GM12878 (cell line): ENCODE measurements at regions not wholly inside any gene's neighbourhood (a gene's known extent, or its start where the extent isn't known, plus 50 kb on each side); places are given as distances from the start of the nearest gene placed in this dataset.

Experiments used
- ATAC-seq: fragments of 200-7000 bp; cut with Tn5 transposase; 3 replicates; pipeline ENCODE4 v1.9.1; 2020; ENCODE audit warnings: mild to moderate bottlenecking, moderate library complexity
- BruUV-seq: library from RNA; stranded (reverse); fragments of 400-500 nt; replicated peaks from 2 replicates; lab custom pipeline; 2021; lab: Mats Ljungman, UMichigan
- CTCF ChIA-PET: fragments of 300-600 bp; sonication (Branson Sonifier 250); formaldehyde crosslinking; extraction: SDS; loops from one replicate; lab custom pipeline; 2021; ENCODE audit warnings: inconsistent platforms; lab: Yijun Ruan, JAX
- POLR2A ChIA-PET: fragments of 350-600 bp; formaldehyde crosslinking; extraction: SDS; loops from one replicate; lab custom pipeline; 2021; ENCODE audit warnings: inconsistent platforms; lab: Charles Lee
- RAD21 ChIA-PET: fragments of 300-600 bp; sonication (Branson Sonifier 250); formaldehyde crosslinking; loops from one replicate; lab custom pipeline; 2023; ENCODE audit warnings: antibody characterized with exemption; ENCODE audit not compliant: unreplicated experiment; lab: Charles Lee
- SMC1A ChIA-PET: fragments of 300-600 bp; sonication (Branson Sonifier 250); formaldehyde crosslinking; loops from one replicate; lab custom pipeline; 2023; ENCODE audit not compliant: unreplicated experiment, uncharacterized antibody; lab: Charles Lee
- DNase-seq: peaks from one replicate; pipeline ENCODE4 v3.0.0-alpha.2; 2011; ENCODE audit warnings: low read depth, low spot score
- FAIRE-seq: peaks from 3 replicates; lab custom pipeline; 2011; peaks lifted over from hg19 to GRCh38; lab: Jason Lieb, UNC
- H2AFZ ChIP-seq: 2 replicates; pipeline ENCODE4 v1.6.0; 2011; ENCODE audit warnings: low read depth, low read length, control low read depth; ENCODE audit not compliant: control insufficient read depth
- H3K27ac ChIP-seq: 2 replicates; pipeline ENCODE4 v1.5.1; 2011; ENCODE audit warnings: control low read depth; ENCODE audit not compliant: control insufficient read depth, insufficient read depth
- H3K27me3 ChIP-seq, 2 experiments: replicated peaks in 1 of 2; 2 replicates each; pipeline versions ENCODE4 v1.6.0 to v1.6.1; 2011; ENCODE audit warnings: low read length in 1 of 2; ENCODE audit not compliant: control insufficient read depth in 2 of 2, insufficient read depth in 2 of 2
- H3K36me3 ChIP-seq, 2 experiments: 2 replicates each; pipeline ENCODE4 v1.5.1; 2011; ENCODE audit warnings: low read length in 1 of 2; ENCODE audit not compliant: control insufficient read depth in 2 of 2, insufficient read depth in 2 of 2
- H3K4me1 ChIP-seq: 2 replicates; pipeline ENCODE4 v1.6.1; 2011; ENCODE audit warnings: mild to moderate bottlenecking, low read length, moderate library complexity, mixed read lengths; ENCODE audit not compliant: control insufficient read depth, insufficient read depth
- H3K4me2 ChIP-seq: 2 replicates; pipeline ENCODE4 v1.6.0; 2011; ENCODE audit warnings: control low read depth; ENCODE audit not compliant: control insufficient read depth, insufficient read depth
- H3K4me3 ChIP-seq: fragments of 200-600 bp; sonication (generic); 2 replicates; pipeline ENCODE4 v1.5.1; 2016
- H3K79me2 ChIP-seq: 2 replicates; pipeline ENCODE4 v1.6.0; 2011; ENCODE audit warnings: low read length; ENCODE audit not compliant: control insufficient read depth, insufficient read depth
- H3K9ac ChIP-seq: 2 replicates; pipeline ENCODE4 v1.8.0; 2011; ENCODE audit warnings: low read length, control low read depth, mixed read lengths; ENCODE audit not compliant: control insufficient read depth, insufficient read depth
- H3K9me3 ChIP-seq: replicated peaks from 3 replicates; pipeline ENCODE4 v1.5.1; 2011; ENCODE audit warnings: mild to moderate bottlenecking, low read length; ENCODE audit not compliant: control insufficient read depth, insufficient read depth
- H4K20me1 ChIP-seq: 2 replicates; pipeline ENCODE4 v1.6.0; 2011; ENCODE audit not compliant: control insufficient read depth, insufficient read depth
- BHLHE40 ChIP-seq, 2 experiments: fragments of 450-650 bp in 1 of 2; IDR thresholded peaks; 2 replicates each; pipeline ENCODE4 v1.6.1; 2011 to 2017; ENCODE audit warnings: low read depth in 2 of 2, borderline replicate concordance in 1 of 2, improper control_type of control experiment in 1 of 2, low read length in 1 of 2, mild to moderate bottlenecking in 1 of 2
- BRCA1 ChIP-seq: IDR thresholded peaks from 2 replicates; pipeline ENCODE4 v1.6.1; 2011; ENCODE audit warnings: low read depth, low read length, improper control_type of control experiment
- CBX3 ChIP-seq: fragments of 200-600 bp; sonication (generic); IDR thresholded peaks from 2 replicates; pipeline ENCODE4 v1.6.1; 2016; ENCODE audit warnings: low read depth, borderline replicate concordance
- CREB1 ChIP-seq: IDR thresholded peaks from 2 replicates; pipeline ENCODE4 v1.6.1; 2012; ENCODE audit warnings: low read depth, mild to moderate bottlenecking, inconsistent platforms
- E2F4 ChIP-seq: IDR thresholded peaks from 2 replicates; pipeline ENCODE4 v1.6.1; 2012; ENCODE audit warnings: low read depth, low read length, improper control_type of control experiment
- MTA2 ChIP-seq: fragments of 450-650 bp; IDR thresholded peaks from 2 replicates; pipeline ENCODE4 v1.6.1; 2016; ENCODE audit warnings: low read depth, mild to moderate bottlenecking, moderate library complexity
- NR2C1 ChIP-seq: fragments of 450-650 bp; IDR thresholded peaks from 2 replicates; pipeline ENCODE4 v1.6.1; 2017; ENCODE audit warnings: antibody characterized with exemption, mild to moderate bottlenecking, moderate library complexity
- PML ChIP-seq: IDR thresholded peaks from 2 replicates; pipeline ENCODE4 v1.6.1; 2012; ENCODE audit warnings: low read length, inconsistent platforms
- SPI1 ChIP-seq: IDR thresholded peaks from 2 replicates; pipeline ENCODE4 v1.6.1; 2011; ENCODE audit warnings: low read depth, mild to moderate bottlenecking, low read length, moderate library complexity, borderline replicate concordance; ENCODE audit not compliant: insufficient read depth
- TCF12 ChIP-seq: IDR thresholded peaks from 2 replicates; pipeline ENCODE4 v1.6.1; 2011; ENCODE audit warnings: low read depth, mild to moderate bottlenecking, low read length
- TCF7 ChIP-seq: IDR thresholded peaks from 2 replicates; pipeline ENCODE4 v1.6.1; 2014; ENCODE audit warnings: antibody characterized with exemption, borderline replicate concordance
- WGBS: methylation state at CpG from one replicate; pipeline ENCODE4 v1.1.6; 2016; ENCODE audit warnings: low lambda C conversion rate; ENCODE audit not compliant: insufficient replicate concordance, insufficient coverage; ENCODE audit errors: missing lambda C conversion rate; 5-methylcytosine and 5-hydroxymethylcytosine counted together
- in situ Hi-C: fragments of 300-500 bp; cut with MboI; formaldehyde crosslinking; loops from 9 replicates; pipeline ENCODE4 v1.14.3; 2018; ENCODE audit warnings: mixed read lengths
- intact Hi-C: fragments of 100-400 bp; cut with micrococcal nuclease; formaldehyde crosslinking; loops from one replicate; pipeline ENCODE4 v1.14.2; 2022; ENCODE audit not compliant: unreplicated experiment

GRCh38 chr12:115473257-115473956 is 789.4 kb upstream of the TBX3 start (continued):
- no peak for TF ChIP-seq CREB1
- no peak for TF ChIP-seq NR2C1
- TF ChIP-seq BHLHE40 (IDR thresholded peaks at IDR 0.05; ENCODE audit: borderline replicate concordance in 1 of 2, low read depth in 2 of 2, low read length in 1 of 2): no peak

GRCh38 chr12:115472852-115473251 is 788.9 kb upstream of the TBX3 start:
- intact Hi-C loops (no loop called here), in situ Hi-C loops (no loop called here)
- FAIRE-seq (no peak), ATAC-seq (no peak), DNase-seq (no peak)
- POLR2A ChIA-PET: no interaction called here
- Histone ChIP-seq H3K27me3 (no peaks in the 10 kb centered on the region), H3K79me2 (no peaks in the 10 kb centered on the region), H3K36me3 (no peaks in the 10 kb centered on the region), H3K4me1 (no peaks in the 10 kb centered on the region), H3K4me3 (no peak overlapping the region), H2AFZ (no peak overlapping the region), H4K20me1 (no peaks in the 10 kb centered on the region), H3K9ac (no peak overlapping the region), H3K27ac (no peak overlapping the region), H3K4me2 (no peak overlapping the region), H3K9me3 (no peaks in the 10 kb centered on the region)
- CTCF ChIA-PET: no interaction called here
- 10% methylated on average over 4 of the region's 4 CpGs for WGBS
- BruUV-seq: no TSS peak
- no peak for TF ChIP-seq E2F4
- TF ChIP-seq TCF7: no peak
- TF ChIP-seq BRCA1: no peak
- no peak for TF ChIP-seq MTA2
- no peak for TF ChIP-seq SPI1
- TF ChIP-seq CBX3: no peak
- TF ChIP-seq PML: no peak
- no peak for TF ChIP-seq TCF12
- SMC1A ChIA-PET: no interaction called here
- RAD21 ChIA-PET: interaction anchor here (1.1 kb wide), 1 partner anchor 9 kb away, joined by 3 read pairs; no protein-coding TSS in a partner anchor
